ENCODE measurements at regions not wholly inside any gene's neighbourhood (a gene's known extent, or its start where the extent isn't known, plus 50 kb on each side); places are given as distances from the start of the nearest gene placed in this dataset.
A peak's percentile ranks its signal among the peaks of the same experiment; 100 is the strongest.

DNA sequence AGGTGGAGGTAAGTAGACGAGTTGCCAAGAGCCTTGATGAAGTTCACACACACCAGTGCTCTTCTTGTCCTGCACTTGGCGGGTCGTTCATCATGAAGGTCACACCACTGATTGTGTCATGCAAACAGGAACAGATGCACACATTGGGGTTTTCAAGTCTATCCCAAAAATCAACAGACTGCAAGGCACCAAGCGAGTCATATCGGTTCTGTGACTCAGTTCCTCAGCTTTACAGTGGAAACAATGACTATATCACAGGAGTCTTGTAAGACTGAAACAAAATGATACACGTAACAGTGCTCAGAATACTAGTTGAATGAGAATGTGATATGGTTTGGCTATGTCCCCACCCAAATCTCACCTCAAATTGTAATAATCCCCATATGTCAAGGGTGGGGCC, 526.9 kb upstream of the ID2 start:
- DNase-seq = no peak
- Histone ChIP-seq H3K9me3 (no peaks in the 10 kb centered on the region), H3K4me1 (peaks cover 0 to 18% (median 13%) of the 10 kb centered on the region in 4 donors), H3K4me3 (no peak overlapping the region), H3K27me3 (no peaks in the 10 kb centered on the region), H3K36me3 (no peaks in the 10 kb centered on the region), H3K27ac (no peak overlapping the region)
- WGBS, 2 donors = 88 to 92% methylated on average over 6 of the region's 6 CpGs
- intact Hi-C loops (cut with DNase I) = loop anchor here (5.0 kb wide), 1 partner anchor 403 kb away; no protein-coding TSS in a partner anchor
- TF ChIP-seq, protein P1, sequence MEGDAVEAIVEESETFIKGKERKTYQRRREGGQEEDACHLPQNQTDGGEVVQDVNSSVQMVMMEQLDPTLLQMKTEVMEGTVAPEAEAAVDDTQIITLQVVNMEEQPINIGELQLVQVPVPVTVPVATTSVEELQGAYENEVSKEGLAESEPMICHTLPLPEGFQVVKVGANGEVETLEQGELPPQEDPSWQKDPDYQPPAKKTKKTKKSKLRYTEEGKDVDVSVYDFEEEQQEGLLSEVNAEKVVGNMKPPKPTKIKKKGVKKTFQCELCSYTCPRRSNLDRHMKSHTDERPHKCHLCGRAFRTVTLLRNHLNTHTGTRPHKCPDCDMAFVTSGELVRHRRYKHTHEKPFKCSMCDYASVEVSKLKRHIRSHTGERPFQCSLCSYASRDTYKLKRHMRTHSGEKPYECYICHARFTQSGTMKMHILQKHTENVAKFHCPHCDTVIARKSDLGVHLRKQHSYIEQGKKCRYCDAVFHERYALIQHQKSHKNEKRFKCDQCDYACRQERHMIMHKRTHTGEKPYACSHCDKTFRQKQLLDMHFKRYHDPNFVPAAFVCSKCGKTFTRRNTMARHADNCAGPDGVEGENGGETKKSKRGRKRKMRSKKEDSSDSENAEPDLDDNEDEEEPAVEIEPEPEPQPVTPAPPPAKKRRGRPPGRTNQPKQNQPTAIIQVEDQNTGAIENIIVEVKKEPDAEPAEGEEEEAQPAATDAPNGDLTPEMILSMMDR (IDR thresholded peaks at IDR 0.05) = no peak
- no peak for TF ChIP-seq EP300 (IDR thresholded peaks at IDR 0.05)
- TF ChIP-seq POLR2A (IDR thresholded peaks at IDR 0.05) = no peak
- TF ChIP-seq POLR2AphosphoS5 (IDR thresholded peaks at IDR 0.05) = no peak

DNA sequence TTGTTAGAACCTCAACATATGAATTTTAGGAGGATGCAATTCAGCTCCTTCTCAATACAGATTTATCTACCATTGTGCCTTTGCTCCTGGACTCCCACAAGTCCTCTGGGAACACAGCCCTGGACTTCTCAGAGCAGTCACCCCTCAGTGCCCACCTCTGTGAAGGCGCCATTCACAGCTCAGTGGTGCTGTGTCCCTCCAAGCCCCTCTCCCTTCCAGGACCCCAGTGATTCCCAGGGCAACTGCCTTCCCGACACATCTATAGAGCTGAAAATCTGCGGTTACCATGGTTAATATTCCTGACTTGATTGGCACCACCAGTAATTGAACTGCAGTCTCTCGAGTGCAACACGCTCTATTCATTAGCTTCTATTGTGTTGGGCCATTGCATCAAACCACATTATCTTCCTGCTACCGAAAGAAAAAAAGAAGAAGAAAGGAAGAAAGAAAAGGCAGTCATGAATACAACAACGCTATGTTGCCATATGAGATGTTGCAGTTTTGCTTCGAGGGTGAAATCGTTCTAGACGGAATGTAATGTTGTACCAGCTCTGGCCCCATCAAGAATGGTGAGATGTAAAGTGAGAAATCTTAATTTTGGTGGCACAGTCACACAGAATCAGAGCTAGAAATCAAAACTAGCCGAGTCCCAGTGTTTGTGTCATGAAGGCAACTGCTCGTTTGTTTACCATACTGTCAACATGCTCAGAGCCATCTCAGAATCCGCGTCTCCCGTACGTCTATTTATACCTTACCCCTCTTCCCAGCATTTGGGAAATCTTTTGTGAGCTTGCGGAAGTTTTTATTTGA, 524.0 kb upstream of the ID2 start:
- TF ChIP-seq POLR2A (IDR thresholded peaks at IDR 0.05) = no peak
- no peak for TF ChIP-seq POLR2AphosphoS5 (IDR thresholded peaks at IDR 0.05)
- TF ChIP-seq EP300 (IDR thresholded peaks at IDR 0.05) = no peak
- TF ChIP-seq, protein P1 (IDR thresholded peaks at IDR 0.05) = no peak
- WGBS, 2 donors = 93 to 95% methylated on average over 17 of the region's 17 CpGs
- intact Hi-C loops (cut with DNase I) = loop anchor here (5.0 kb wide), 1 partner anchor 406 kb away; no protein-coding TSS in a partner anchor
- H3K4me1 ChIP-seq = peaks cover 0 to 30% (median 11%) of the 10 kb centered on the region in 4 donors
- no peak overlapping the region for H3K27ac ChIP-seq
- no peak overlapping the region for H3K4me3 ChIP-seq
- no peaks in the 10 kb centered on the region for H3K9me3 ChIP-seq
- H3K36me3 ChIP-seq = no peaks in the 10 kb centered on the region
- H3K27me3 ChIP-seq = no peaks in the 10 kb centered on the region
- no peak for DNase-seq

DNA sequence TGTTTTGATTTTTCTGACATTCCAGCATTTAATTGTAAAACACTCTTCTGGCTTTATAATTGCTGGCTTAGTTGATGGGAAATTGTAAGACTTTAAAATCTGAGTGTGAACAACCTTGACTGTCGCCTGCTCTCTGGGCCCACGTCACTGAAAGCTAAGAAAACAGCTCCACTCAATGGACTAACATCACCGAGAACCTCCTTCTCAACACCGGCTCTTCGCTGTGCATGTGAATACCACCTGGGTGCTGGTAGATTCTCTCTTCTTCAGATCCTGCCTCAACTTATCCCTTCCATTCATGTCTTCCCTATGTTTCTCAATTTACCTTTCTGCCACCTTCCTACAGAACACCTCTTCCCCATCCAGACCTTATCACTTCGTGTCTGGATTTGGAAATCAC, 523.1 kb upstream of the ID2 start:
- 89 to 90% methylated on average over 6 of the region's 6 CpGs for WGBS, 2 donors
- Histone ChIP-seq H3K9me3 (no peaks in the 10 kb centered on the region), H3K27ac (peak overlapping the region in 2 of 4 donors; percentile 84 to 85), H3K36me3 (no peaks in the 10 kb centered on the region), H3K27me3 (no peaks in the 10 kb centered on the region), H3K4me1 (peaks cover 0 to 36% (median 18%) of the 10 kb centered on the region in 4 donors), H3K4me3 (no peak overlapping the region)
- DNase-seq = no peak
- TF ChIP-seq, protein P1 (IDR thresholded peaks at IDR 0.05) = no peak
- intact Hi-C loops (cut with DNase I) = loop anchor here (5.0 kb wide), 1 partner anchor 406 kb away; no protein-coding TSS in a partner anchor

- H3K27ac ChIP-seq = peak overlapping the region in 3 of 4 donors; percentile 79 to 85 (median 84)
- H3K27me3 ChIP-seq = no peaks in the 10 kb centered on the region
- peaks cover 0 to 36% (median 18%) of the 10 kb centered on the region in 4 donors for H3K4me1 ChIP-seq
- TF ChIP-seq POLR2A (IDR thresholded peaks at IDR 0.05) = no peak
- no peak for TF ChIP-seq POLR2AphosphoS5 (IDR thresholded peaks at IDR 0.05)
- TF ChIP-seq, protein P1 (IDR thresholded peaks at IDR 0.05) = no peak
- intact Hi-C loops (cut with DNase I) = loop anchor here (5.0 kb wide), 1 partner anchor 407 kb away; no protein-coding TSS in a partner anchor
- 87 to 91% methylated on average over 13 of the region's 13 CpGs for WGBS, 2 donors
- H3K36me3 ChIP-seq = no peaks in the 10 kb centered on the region
- DNase-seq = no peak
- H3K4me3 ChIP-seq = no peak overlapping the region
- H3K9me3 ChIP-seq = no peaks in the 10 kb centered on the region
Measured at GRCh38 chr2:8159211-8159965, 522.5 kb upstream of the ID2 start.
